Activated naive CD4-positive, alpha-beta T cell treated with anti-CD3 and anti-CD28 coated beads, Interleukin-2, amount 10 ng/mL, durations not matched to agents 7 days and 5 days (primary cell): ENCODE measurements at regions not wholly inside any gene's neighbourhood (a gene's known extent, or its start where the extent isn't known, plus 50 kb on each side); places are given as distances from the start of the nearest gene placed in this dataset.

Experiments
- CTCF ChIA-PET: fragments of 350-600 bp; sonication (Branson Sonifier 250); formaldehyde crosslinking; loops from one replicate; lab custom pipeline; 2021; ENCODE audit warnings: antibody characterized with exemption; lab: Charles Lee
- DNase-seq: peaks from one replicate; pipeline ENCODE4 v3.0.0-alpha.2; 2020
- H3K27ac Mint-ChIP-seq: one replicate; pipeline ENCODE4 v1.8.0; 2021; ENCODE audit warnings: mild to moderate bottlenecking, moderate library complexity, mixed read lengths
- H3K27me3 Mint-ChIP-seq: one replicate; pipeline ENCODE4 v1.8.0; 2021; ENCODE audit warnings: mild to moderate bottlenecking, mixed read lengths
- H3K36me3 Mint-ChIP-seq: one replicate; pipeline ENCODE4 v1.8.0; 2021; ENCODE audit warnings: mixed read lengths
- H3K4me1 Mint-ChIP-seq: one replicate; pipeline ENCODE4 v1.8.0; 2021; ENCODE audit warnings: mixed read lengths
- H3K4me3 Mint-ChIP-seq: one replicate; pipeline ENCODE4 v1.8.0; 2021; ENCODE audit warnings: mild to moderate bottlenecking, moderate library complexity, mixed read lengths
- H3K9me3 Mint-ChIP-seq: one replicate; pipeline ENCODE4 v1.8.0; 2021; ENCODE audit warnings: mixed read lengths

DNA sequence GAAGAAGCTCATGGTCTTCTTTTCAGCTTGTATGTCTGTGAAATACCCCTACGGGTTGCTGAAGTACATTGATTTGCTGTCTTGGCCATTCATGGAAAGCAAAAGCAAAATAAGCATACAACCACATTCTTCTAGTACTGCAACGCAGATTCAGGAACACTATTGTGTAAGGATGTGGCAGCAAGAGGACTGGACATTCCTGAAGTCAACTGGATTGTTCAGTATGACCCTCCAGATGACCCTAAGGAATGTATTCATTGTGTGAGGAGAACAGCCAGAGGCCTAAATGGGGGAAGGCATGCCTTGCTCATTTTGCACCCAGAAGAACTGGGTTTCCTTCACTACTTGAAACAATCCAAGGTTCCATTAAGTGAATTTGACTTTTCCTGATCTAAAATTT lies 133.4 kb upstream of the ANKRD1 start:
- H3K36me3 Mint-ChIP-seq = no peaks in the 10 kb centered on the region

DNA sequence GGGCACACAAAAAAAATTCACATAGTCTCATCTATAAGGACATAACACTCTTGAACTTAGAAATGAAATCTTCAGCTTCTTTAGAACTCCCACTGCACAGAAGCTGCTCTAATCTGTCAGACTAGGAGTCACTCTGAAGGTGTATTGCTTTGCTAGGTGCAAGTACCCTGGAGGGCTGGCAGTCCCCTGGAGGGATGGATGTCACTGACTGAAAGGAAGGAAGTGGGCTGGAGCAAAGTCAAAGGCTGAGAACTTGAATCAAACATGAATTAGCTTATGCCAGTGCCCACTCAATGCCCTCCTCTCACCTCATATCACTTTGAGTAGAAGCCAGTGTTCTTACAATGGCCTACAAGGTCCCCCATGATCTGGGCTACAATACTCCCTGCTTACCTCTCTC lies 140.3 kb upstream of the ANKRD1 start:
- Mint-ChIP-seq H3K4me1 (no peaks in the 10 kb centered on the region), H3K27ac (no peak overlapping the region), H3K9me3 (no peaks in the 10 kb centered on the region), H3K4me3 (no peak overlapping the region), H3K27me3 (peaks cover 4% of the 10 kb centered on the region), H3K36me3 (no peaks in the 10 kb centered on the region)
- no peak for DNase-seq
- CTCF ChIA-PET = no interaction called here

More for the DNA sequence above, 133.4 kb upstream of the ANKRD1 start:
- no peaks in the 10 kb centered on the region for H3K4me1 Mint-ChIP-seq
- no peak for DNase-seq
- H3K9me3 Mint-ChIP-seq = no peaks in the 10 kb centered on the region
- CTCF ChIA-PET = interaction anchor here (1.9 kb wide), 1 partner anchor 48 kb away, joined by 5 read pairs; no protein-coding TSS in a partner anchor
- H3K27me3 Mint-ChIP-seq = peaks cover 19% of the 10 kb centered on the region
- H3K4me3 Mint-ChIP-seq = no peak overlapping the region
- H3K27ac Mint-ChIP-seq = no peak overlapping the region

DNA sequence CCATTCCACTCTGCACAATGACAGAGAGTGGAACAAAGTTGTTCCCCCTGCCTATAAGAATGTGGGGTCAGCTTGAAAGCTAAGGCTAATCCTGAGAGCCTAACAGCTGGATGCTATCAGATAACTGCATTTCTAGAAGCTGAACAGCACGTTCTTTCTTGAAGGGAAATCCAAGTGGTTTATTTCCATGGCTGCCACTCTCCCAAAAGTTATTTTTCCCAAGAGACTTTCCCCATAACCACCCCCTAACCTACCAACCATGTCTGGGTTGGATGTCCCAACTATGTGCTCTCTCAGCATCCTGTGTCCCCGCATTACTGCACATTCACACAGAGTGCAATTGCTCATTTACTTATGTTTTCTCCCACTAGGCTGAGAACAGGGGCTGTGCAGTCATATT lies 140.7 kb upstream of the ANKRD1 start:
- peaks cover 4% of the 10 kb centered on the region for H3K27me3 Mint-ChIP-seq
- H3K4me3 Mint-ChIP-seq = no peak overlapping the region
- DNase-seq = no peak
- H3K36me3 Mint-ChIP-seq = no peaks in the 10 kb centered on the region
- no peaks in the 10 kb centered on the region for H3K4me1 Mint-ChIP-seq
- CTCF ChIA-PET = no interaction called here
- H3K27ac Mint-ChIP-seq = no peak overlapping the region
- H3K9me3 Mint-ChIP-seq = no peaks in the 10 kb centered on the region

DNA sequence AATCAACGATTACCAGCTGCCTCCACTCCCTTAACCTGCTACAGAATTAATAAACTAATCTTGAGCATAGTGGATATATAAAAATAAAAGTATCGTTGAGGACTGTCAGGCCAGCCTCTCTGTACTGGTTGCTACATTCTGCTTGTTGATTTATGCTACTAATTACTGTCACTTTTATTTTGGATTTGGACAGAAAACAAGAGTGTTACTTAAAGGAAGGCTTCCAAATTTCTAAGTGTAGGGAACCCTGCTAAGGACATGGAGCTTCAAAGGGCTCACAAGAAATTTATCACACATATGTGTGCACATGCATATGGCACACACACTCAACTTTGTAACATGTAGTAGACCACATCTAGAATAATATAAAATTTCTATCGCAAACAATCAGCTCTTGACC lies 141.2 kb upstream of the ANKRD1 start:
- DNase-seq = no peak
- CTCF ChIA-PET = no interaction called here

DNA sequence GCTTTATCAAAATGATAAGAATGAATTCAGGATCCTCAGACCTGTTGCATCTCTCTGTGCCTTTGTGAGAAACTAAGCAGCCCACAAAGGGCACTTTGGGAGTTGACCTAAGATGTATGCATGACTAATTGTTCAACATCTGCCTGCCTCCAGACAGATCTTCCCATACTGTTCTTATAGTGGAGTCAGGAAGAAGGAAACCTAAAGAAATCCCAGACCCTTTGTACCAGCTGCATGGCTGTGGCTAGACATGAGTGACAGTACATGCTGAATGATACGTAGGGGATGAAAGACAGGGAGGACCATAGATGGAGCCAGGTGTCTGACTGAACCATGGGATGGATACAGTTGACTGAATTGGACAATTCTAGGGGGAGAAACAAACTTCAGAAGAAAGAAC lies 148.7 kb upstream of the PCGF5 start:
- Mint-ChIP-seq H3K36me3 (no peaks in the 10 kb centered on the region), H3K27me3 (peaks cover 15% of the 10 kb centered on the region), H3K4me1 (peaks cover 2% of the 10 kb centered on the region), H3K4me3 (no peak overlapping the region), H3K9me3 (no peaks in the 10 kb centered on the region), H3K27ac (no peak overlapping the region)
- DNase-seq = no peak
- CTCF ChIA-PET = interaction anchor here (1.3 kb wide), 1 partner anchor 65 kb away, joined by 4 read pairs; no protein-coding TSS in a partner anchor

More for the DNA sequence above, 141.2 kb upstream of the ANKRD1 start:
- Mint-ChIP-seq H3K4me3 (no peak overlapping the region), H3K27ac (no peak overlapping the region), H3K9me3 (no peaks in the 10 kb centered on the region), H3K4me1 (no peaks in the 10 kb centered on the region), H3K27me3 (peaks cover 4% of the 10 kb centered on the region), H3K36me3 (no peaks in the 10 kb centered on the region)

DNA sequence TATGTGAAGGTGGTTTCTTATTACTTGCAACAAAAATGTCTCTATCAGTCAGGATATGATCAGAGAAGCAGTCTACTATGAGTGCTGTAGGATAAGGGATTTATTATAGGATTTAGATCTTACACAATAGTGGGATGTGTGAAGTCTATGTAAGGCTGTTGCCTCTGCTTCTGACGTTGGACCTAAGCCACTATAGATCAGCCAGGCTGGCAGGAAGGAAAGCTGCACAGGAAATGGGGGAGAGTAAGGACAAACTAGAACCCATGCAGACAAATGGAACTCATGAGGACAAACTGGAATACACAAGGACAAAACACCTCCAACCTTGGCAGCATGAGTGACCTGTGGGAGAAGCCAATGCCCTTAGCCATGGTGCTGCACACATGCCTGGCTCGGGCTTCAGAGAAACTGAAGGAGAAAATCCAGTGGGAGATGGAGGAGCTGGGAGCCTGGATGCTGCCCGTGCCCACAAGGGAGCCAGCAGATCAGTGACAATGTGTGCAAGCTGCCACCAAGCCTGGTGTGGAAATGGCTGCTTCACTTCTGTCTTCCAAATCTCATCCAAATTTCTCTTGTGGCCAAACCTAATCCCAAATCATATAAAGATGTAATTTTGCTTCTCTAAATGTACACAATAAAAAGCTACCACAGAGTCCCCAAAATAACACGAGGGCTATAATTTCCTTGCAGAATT lies 147.0 kb upstream of the PCGF5 start:
- no peak overlapping the region for H3K27ac Mint-ChIP-seq
- H3K27me3 Mint-ChIP-seq = peaks cover 14% of the 10 kb centered on the region
- no peak overlapping the region for H3K4me3 Mint-ChIP-seq
- DNase-seq = no peak
- no peaks in the 10 kb centered on the region for H3K9me3 Mint-ChIP-seq
- CTCF ChIA-PET = no interaction called here
- H3K4me1 Mint-ChIP-seq = peaks cover 2% of the 10 kb centered on the region
- no peaks in the 10 kb centered on the region for H3K36me3 Mint-ChIP-seq

DNA sequence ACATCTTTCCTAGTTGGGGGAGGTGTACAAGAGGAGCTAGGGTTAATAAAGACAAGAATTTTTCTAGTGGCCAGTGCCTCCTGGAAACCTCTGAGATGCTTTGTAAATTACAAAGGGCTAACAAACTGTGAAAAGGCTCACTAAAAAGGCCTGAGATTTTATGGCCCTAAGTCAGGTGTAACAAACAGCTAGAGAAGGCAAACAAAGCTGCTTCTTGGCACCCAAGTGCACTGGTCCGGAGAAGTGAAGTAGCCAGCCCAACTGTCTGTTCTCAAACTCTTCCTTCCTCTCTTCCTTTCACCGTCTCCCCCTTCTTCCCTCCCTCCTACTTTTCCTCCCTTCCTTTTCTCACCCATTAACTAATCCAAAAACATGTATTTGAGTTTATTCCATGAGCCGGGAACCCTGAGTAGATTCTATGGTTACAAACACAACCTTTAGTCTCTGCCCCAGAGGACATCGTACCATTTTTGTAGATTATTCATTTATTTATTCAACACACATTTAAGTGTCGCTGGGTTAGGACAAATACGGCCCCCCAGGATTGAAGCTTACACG lies 143.4 kb upstream of the PCGF5 start:
- CTCF ChIA-PET = no interaction called here
- peaks cover 26% of the 10 kb centered on the region for H3K27me3 Mint-ChIP-seq

DNA sequence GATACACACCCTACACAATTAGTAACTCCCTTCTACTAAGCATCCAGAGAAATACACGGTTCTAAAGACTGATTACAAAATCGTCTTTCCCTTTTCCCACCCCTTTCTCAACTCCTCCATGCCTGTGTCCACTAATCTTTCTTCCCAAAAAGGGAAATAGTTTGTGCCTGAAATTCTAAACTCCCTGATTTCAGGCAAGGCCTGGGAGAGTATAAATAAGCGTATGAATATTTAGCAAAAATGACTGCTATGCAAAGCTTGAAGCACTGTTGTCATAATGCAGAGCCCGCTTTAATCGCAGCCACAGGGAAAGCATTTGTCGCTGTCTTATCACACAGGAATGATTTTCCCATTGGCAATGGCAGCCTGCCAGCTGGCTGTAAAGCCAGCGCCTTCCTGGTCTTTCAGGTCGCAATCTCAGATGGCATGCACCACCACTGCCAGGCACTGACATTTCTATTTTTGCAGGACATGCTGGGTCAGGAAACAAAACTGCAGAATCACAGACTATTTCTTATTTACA lies 142.9 kb upstream of the PCGF5 start:
- Mint-ChIP-seq H3K9me3 (no peaks in the 10 kb centered on the region), H3K27me3 (peaks cover 21% of the 10 kb centered on the region), H3K4me1 (peaks cover 2% of the 10 kb centered on the region), H3K27ac (no peak overlapping the region), H3K36me3 (no peaks in the 10 kb centered on the region), H3K4me3 (no peak overlapping the region)
- CTCF ChIA-PET = interaction anchor here (0.9 kb wide), 1 partner anchor 163 kb away, joined by 3 read pairs; no protein-coding TSS in a partner anchor
- DNase-seq = no peak

More for the DNA sequence above, 143.4 kb upstream of the PCGF5 start:
- no peaks in the 10 kb centered on the region for H3K9me3 Mint-ChIP-seq
- H3K4me3 Mint-ChIP-seq = no peak overlapping the region
- no peak overlapping the region for H3K27ac Mint-ChIP-seq
- no peak for DNase-seq
- H3K4me1 Mint-ChIP-seq = peaks cover 2% of the 10 kb centered on the region
- no peaks in the 10 kb centered on the region for H3K36me3 Mint-ChIP-seq

DNA sequence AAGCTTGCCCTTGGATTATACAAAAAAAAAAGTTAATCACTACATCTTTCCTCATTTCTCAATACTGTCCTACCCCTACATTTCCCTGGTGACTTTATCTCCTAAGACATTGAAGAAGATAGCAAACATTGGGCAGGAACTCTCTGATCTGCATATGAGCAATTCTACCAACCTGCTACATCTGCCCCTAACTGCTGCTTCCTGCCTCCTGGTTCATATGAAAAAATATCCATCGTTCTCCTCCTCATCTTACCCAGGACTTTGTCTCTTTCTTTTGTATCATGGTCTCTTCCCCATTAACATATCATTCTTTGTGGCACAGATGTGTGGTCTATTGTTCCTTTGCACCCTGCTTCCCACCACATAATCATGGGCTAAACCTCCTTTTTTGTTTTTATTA lies 139.7 kb upstream of the PCGF5 start:
- H3K9me3 Mint-ChIP-seq = no peaks in the 10 kb centered on the region
- no peaks in the 10 kb centered on the region for H3K36me3 Mint-ChIP-seq
- CTCF ChIA-PET = no interaction called here
- H3K27ac Mint-ChIP-seq = no peak overlapping the region
- no peak for DNase-seq
- peaks cover 18% of the 10 kb centered on the region for H3K27me3 Mint-ChIP-seq
- H3K4me3 Mint-ChIP-seq = no peak overlapping the region
- no peaks in the 10 kb centered on the region for H3K4me1 Mint-ChIP-seq

DNA sequence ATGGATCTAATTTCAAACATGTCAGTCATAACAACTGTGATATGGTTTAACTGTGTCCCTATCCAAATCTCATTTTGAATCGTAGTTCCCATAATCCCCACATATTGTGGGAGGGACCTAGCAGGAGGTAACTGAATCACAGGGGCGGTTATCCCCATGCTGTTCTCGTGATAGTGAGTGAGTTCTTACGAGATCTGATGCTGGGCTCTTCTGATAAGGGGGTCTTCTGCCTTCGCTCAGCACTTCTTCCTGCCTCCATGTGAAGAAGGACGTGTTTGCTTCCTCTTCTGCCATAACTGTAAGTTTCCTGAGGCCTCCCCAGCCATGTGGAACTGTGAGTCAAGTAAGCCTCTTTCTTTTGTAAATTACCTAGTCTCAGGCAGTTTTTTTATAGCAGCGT lies 138.0 kb upstream of the PCGF5 start:
- Mint-ChIP-seq H3K9me3 (no peaks in the 10 kb centered on the region), H3K4me1 (no peaks in the 10 kb centered on the region), H3K4me3 (no peak overlapping the region), H3K27ac (no peak overlapping the region), H3K27me3 (peaks cover 18% of the 10 kb centered on the region), H3K36me3 (no peaks in the 10 kb centered on the region)
- CTCF ChIA-PET = no interaction called here
- no peak for DNase-seq

DNA sequence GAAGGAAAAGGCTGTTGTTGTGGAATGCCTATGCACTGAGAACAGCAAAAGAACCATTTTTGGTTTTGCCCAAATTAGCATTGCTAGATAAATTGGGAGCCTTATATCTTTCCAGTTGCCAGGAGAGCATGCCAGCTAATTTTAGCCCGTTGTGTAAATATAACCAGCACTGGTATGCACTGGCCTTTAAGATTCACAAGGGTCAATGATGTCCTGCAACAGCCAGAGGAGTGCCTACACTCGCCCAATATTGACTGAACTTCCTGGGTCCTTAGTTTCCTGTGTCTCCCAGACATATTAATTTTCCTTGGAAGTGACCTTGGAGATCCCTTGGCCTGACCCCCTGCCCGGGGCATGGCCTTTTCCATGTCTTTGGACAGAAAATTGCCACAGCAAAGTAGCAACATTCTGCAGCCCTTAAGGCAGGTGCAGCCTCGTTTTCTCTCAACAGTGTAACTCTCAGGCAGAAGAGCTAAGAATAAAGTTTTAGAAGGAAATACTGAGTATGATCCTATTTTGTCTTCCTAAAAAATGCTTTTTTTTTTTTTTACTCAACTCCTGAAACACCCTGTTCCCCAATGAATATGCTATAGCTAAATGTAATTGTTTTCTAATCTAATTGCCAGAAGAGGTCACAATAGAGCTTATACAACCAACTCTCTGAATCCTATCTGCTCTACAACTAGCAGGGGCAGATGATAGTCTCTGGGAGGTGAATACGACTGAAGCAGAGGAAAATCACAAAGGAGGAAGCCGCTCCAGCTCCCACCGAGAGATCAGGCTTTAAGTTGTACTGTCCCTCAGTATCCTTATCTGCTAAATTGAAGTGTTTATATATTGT lies 131.9 kb upstream of the PCGF5 start:
- no peak overlapping the region for H3K4me3 Mint-ChIP-seq
- H3K4me1 Mint-ChIP-seq = no peaks in the 10 kb centered on the region
- CTCF ChIA-PET = interaction anchor here (0.9 to 3.1 kb wide), 7 partner anchors 11 to 210 kb away, joined by 3 to 38 read pairs (median 4); no protein-coding TSS in a partner anchor
- peaks cover 2% of the 10 kb centered on the region for H3K9me3 Mint-ChIP-seq
- no peaks in the 10 kb centered on the region for H3K36me3 Mint-ChIP-seq
- H3K27me3 Mint-ChIP-seq = peaks cover 3% of the 10 kb centered on the region
- no peak overlapping the region for H3K27ac Mint-ChIP-seq
- DNase-seq = no peak

DNA sequence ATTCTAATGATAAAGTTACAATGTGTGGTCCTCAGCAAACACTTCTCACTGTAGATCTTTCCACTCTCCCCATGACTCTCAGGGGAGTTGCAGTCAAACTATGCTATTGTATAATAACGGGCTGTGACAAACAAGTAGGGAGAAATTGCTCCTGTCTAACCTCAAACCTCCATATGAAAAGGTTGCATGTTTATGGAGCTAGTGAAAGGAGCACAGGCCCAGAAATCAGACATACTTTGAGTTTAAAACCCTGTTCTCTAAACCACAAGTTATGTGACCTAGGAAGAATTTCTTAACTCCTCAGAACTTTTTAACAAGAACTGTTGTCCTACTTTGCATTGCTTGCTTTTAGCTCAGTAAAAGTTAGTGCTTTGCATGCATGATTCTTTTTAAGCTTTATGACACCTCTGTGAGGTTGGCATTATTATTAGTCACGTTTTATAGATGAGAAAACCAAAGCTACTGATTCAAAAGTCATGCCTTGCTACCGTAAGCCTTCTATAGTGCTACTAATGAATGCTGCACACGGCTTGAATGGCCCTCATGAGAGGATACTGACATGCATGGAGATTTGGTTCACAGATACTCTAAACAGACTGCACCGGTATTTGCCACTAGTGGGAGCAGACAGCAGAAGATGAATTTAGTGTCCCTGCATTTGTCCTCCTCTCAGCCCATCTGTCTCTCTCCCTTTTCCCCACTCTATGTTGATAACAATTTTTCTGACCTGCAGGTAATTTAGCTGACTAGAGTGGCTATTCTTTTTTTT lies 129.5 kb upstream of the PCGF5 start:
- DNase-seq = no peak
- H3K27me3 Mint-ChIP-seq = peaks cover 3% of the 10 kb centered on the region
- H3K27ac Mint-ChIP-seq = no peak overlapping the region

DNA sequence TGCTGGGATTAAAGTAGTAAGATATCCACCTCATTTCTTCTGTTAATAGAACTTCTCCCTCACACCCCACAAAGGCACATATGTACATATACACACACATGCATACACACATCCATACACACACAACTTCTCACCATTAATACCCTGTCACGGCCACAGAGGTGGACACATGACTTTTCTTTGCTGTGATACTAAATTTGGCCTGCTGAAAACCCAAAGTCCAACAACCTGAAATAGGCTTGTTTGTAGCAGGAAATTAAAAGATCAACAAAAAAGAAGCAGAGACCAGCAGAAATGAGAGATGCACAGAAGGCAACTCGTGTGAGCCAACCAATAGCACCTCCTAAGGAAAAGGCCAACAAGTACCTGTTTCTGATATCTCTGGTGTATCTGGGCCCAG lies 128.7 kb upstream of the PCGF5 start:
- Mint-ChIP-seq H3K4me3 (no peak overlapping the region), H3K36me3 (no peaks in the 10 kb centered on the region), H3K27me3 (peaks cover 3% of the 10 kb centered on the region), H3K9me3 (peaks cover 10% of the 10 kb centered on the region), H3K27ac (no peak overlapping the region), H3K4me1 (no peaks in the 10 kb centered on the region)
- CTCF ChIA-PET = interaction anchor here (0.7 to 1.6 kb wide), 3 partner anchors 85 to 160 kb away, joined by 4 to 6 read pairs (median 4); no protein-coding TSS in a partner anchor
- DNase-seq = no peak

More for the DNA sequence above, 129.5 kb upstream of the PCGF5 start:
- CTCF ChIA-PET = interaction anchor here (0.6 to 1.6 kb wide), 5 partner anchors 84 to 329 kb away, joined by 3 to 6 read pairs (median 4); no protein-coding TSS in a partner anchor
- H3K4me1 Mint-ChIP-seq = no peaks in the 10 kb centered on the region
- peaks cover 8% of the 10 kb centered on the region for H3K9me3 Mint-ChIP-seq
- no peaks in the 10 kb centered on the region for H3K36me3 Mint-ChIP-seq
- H3K4me3 Mint-ChIP-seq = no peak overlapping the region
